ENCODE measurements at regions not wholly inside any gene's neighbourhood (a gene's known extent, or its start where the extent isn't known, plus 50 kb on each side); places are given as distances from the start of the nearest gene placed in this dataset.

- no peak for DNase-seq
Observed at GRCh38 chr10:88083597-88083989, 220.2 kb downstream of the PTEN start.

- DNase-seq: no peak
Observed at GRCh38 chr10:88086187-88086960, 222.9 kb downstream of the PTEN start.

GRCh38 chr10:88088441-88089340 lies 225.3 kb downstream of the PTEN start:
- DNase-seq: no peak

GRCh38 chr10:88089498-88089897 lies 226.1 kb downstream of the PTEN start:
- no peak for DNase-seq

GRCh38 chr10:88090568-88091214 lies 227.3 kb downstream of the PTEN start:
- DNase-seq: no peak

- no peak for DNase-seq
Observed at GRCh38 chr10:88091490-88092061, 228.2 kb downstream of the PTEN start.

- DNase-seq: no peak
Observed at GRCh38 chr10:88092265-88092664, 228.8 kb downstream of the PTEN start.

- no peak for DNase-seq
Observed at GRCh38 chr10:88092973-88093372, 229.5 kb downstream of the PTEN start.

GRCh38 chr10:88094795-88095194 lies 231.4 kb downstream of the PTEN start:
- no peak for DNase-seq

- peak; percentile 71 for DNase-seq
Observed at GRCh38 chr10:88095223-88095721, 231.8 kb downstream of the PTEN start.

GRCh38 chr10:88095778-88096431 lies 232.5 kb downstream of the PTEN start:
- no peak for DNase-seq

GRCh38 chr10:88097092-88097516 lies 233.7 kb downstream of the PTEN start:
- DNase-seq: no peak

GRCh38 chr10:88097536-88097935 lies 234.1 kb downstream of the PTEN start:
- DNase-seq: peak; percentile 49

- no peak for DNase-seq
Observed at GRCh38 chr10:88100281-88100680, 236.9 kb downstream of the PTEN start.

GRCh38 chr10:88101666-88102065 lies 238.2 kb downstream of the PTEN start:
- DNase-seq: no peak

GRCh38 chr10:88103576-88103975 lies 240.2 kb downstream of the PTEN start:
- DNase-seq: no peak

GRCh38 chr10:88104223-88104622 lies 240.8 kb downstream of the PTEN start:
- peak; percentile 24 for DNase-seq

GRCh38 chr10:88106366-88106765 lies 242.9 kb downstream of the PTEN start:
- no peak for DNase-seq

GRCh38 chr10:88107296-88108097 lies 244.1 kb downstream of the PTEN start:
- DNase-seq: no peak

- peak; percentile 8 for DNase-seq
Observed at GRCh38 chr10:88108115-88108610, 244.7 kb downstream of the PTEN start.

GRCh38 chr10:88110355-88110754 lies 246.9 kb downstream of the PTEN start:
- peak; percentile 74 for DNase-seq

Data from HCEC 1CT (cell line).